GM19397 (cell line): ENCODE measurements at regions not wholly inside any gene's neighbourhood (a gene's known extent, or its start where the extent isn't known, plus 50 kb on each side); places are given as distances from the start of the nearest gene placed in this dataset.

Experiments
- ATAC-seq: cut with Tn5 transposase; IDR thresholded peaks from one replicate; pipeline ENCODE4 v1.9.1; 2021; ENCODE audit warnings: mild to moderate bottlenecking, moderate library complexity; ENCODE audit not compliant: unreplicated experiment

DNA sequence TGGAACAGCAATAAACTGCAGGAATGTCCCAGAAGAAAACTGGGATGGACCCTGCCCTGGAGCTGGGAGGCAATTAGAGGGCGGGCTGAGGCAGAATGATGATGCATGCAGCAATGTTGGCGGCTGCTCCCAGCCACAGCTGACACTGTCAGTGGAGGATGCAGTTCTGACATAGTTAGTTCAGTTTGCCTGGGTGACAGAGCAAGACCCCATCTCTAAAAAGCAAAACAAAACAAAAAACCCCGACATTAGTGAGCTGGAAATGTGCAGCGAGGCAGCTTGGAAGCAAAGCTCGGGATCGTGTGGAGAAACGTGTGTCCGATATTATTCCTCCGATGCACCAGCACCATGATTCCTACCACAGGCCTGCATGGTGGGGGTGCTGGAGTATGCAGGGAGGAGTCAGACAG, 110.1 kb upstream of the UQCRFS1 start:
- no peak for ATAC-seq

DNA sequence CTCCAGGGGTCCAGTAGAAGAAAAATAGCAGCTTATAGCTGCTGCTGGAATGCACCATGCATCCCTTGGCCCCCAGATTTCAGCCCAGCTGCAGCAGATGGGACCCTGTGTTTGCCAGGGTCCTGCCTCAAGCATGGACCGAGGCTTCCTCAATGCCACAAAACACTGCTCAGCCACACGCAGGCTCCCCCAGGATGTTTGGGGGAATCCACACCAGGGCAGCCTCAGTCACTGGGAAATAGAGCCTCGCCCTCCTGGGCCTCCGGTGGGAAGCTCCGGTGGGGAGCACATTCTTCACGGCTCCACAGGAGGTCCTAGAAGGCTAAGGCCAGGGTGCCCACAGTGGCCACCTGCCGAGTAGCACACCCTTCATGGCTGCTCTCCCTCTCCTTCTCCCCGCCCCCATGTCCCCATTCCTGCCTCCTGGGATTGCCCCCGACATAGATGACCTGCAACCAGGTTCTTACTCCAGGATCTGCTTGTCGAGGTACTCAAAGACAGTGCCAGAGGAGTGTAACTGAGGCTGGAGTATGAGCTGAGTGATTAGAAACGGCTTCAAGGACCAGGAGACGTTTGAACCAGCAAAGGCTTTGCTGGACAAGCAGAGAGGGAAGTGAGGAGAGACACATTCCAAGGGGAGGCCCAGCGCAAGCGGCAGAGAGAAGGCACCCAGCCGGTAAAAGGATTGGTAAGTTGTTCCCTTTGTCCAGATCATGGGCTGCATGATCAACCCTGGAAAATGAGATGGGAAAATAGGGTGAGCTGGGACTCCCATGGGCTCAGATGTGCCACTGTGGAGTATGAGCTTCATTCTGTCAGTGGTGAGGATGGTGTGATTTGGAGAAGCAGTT, 110.7 kb upstream of the UQCRFS1 start:
- no peak for ATAC-seq

DNA sequence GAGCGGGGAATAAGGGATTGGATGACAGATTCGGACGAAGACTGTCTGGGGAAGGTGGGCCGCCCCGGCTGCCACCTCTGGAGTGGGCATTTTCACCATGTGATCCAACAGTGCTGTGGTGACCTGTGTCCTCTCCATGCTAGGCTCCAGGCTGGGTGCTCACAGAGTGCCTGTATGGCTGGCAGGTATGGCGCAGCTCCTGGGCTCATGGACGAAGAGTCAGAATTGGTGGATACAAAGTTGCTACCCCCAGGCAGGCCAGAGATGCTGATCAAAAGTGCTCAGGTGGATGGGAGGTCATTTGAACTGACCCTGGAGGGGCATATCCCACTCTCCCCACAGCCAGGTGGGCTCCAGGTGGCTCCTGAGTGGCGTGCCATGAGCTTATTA, 111.3 kb upstream of the UQCRFS1 start:
- no peak for ATAC-seq

DNA sequence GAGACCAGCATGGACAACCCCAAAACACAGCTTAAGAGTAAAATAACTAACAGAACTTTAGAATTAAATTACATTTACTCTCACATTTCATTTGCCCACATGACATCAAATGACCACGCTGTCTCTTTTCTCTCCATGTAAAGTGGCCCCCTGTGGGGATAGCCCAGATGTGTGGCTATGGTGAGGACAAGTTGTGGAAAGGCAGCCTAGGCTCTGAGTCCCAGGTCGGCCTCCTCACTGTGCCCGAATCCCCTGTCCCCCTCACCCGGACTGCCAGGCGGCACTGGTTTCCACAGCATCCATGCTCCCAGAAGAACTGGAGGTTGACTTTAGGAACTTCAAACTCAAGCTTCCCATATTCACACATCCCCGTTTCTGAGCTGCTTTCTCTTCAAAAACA, 111.8 kb upstream of the UQCRFS1 start:
- no peak for ATAC-seq

DNA sequence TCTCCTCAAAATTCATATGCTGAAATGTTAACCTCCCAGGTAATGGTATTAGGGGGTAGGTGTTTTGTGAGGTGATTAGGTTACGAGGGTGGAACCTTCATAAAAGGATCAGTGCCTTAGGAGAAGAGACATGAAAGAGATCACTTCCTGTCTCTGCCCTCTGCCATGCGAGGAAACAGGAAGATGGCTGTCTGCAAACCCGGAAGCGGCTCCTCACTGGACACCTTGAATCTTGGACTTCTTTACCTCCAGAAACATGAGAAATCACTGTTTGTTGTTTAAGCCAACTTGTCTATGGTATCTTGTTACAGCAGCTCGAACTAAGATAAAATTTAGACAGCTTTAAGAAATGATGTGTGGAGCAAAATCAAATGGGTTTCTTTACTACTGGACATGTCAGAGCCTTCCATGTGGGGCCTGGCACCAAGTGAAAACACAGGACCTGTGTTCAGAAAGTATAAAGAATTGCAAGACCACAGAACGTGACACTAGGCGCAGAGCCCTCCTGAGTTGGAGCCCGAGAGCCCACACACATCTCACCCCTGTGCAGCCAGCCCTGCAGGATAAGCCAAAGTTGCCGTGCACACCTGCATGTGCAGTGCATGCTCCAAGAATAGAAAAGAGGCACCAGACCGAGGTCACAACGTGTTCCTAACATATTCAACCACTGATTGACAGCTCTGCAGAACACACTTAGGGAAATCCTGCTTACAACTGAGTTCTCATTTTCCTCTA, 112.5 kb upstream of the UQCRFS1 start:
- no peak for ATAC-seq

DNA sequence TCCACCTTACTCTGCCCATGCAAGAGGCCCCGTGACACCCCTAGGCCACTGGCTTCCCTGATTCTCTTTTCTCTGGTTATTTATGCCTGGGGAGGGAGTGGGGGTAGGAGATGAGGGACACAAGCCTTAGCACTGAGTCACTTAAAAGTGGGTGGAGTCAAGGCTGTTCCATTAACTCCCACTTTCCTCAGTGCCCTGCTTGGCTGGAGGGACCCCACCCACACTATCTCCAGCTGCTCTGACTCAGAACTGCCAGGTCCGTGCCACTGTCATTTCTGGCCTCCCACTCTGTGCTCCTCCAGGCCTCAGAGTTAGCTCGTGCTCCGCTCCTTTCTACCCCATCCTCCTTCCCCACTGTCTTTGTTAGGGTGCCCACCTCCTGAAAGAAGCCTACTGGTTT, 113.4 kb upstream of the UQCRFS1 start:
- ATAC-seq, result no peak

DNA sequence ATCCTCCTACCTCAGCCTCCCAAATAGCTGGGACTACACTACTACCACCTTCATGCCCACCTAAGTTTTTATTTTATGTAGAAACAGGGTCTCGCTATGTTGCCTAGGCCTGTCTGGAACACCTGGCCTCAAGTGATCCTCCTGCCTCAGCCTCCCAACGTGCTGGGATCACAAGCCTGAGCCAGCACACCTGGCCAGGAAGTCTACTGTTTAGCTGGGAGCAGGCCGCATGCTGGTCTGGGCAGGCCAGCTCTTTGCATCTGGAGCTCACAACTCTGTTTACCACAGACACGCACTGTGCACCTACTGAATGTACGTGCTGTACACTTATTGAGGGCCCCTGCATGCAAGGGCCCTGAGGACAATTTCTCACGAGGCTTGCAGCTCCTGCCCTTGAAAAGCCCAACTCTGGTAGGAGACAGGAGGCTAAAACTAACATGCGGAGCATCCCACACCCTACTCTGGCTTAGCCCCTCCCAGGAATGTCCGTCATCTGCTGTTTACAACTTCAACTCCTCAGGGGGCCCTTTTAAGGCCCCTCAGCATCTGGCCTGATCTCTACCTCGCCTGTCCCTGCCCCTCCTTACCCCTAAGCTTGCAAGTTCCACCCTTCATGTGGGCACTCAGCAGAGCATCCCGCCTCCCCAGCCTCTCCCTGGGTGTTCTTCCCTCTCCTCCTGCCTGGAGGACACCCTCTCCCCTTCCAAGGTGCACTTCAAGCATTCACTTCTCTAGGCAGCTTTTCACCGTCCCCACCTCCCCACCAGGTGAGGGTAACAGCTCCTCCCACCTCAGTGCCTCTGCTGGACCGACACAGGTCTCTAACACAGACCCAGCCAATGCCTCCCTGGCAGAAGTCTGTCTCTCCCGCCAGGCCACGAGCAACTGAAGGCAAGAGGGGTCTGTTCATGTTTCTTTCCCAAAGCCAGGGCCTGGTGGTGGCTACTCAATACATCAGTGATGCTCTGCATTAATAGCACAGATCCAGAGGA, 114.2 kb upstream of the UQCRFS1 start:
- ATAC-seq, result no peak

DNA sequence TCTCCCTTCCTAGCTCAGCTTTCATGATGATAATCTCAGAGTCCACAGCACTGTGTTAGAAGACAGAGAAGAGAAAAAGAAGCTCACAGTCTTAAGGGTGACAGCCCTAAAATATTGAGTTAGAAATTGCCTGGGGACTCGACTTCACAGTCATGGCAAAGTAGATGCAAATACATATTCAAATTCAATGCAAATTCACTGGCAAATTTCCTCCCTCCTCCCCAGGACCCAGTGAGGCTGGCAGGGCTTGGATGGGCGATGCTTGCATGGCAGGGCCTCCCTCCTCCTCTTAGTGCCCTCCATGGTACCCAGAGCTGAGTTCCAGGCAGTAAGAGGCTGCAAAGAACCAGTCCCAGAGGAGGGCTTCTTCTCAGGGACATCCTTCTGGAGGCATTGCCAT, 115.6 kb upstream of the UQCRFS1 start:
- ATAC-seq, result no peak

DNA sequence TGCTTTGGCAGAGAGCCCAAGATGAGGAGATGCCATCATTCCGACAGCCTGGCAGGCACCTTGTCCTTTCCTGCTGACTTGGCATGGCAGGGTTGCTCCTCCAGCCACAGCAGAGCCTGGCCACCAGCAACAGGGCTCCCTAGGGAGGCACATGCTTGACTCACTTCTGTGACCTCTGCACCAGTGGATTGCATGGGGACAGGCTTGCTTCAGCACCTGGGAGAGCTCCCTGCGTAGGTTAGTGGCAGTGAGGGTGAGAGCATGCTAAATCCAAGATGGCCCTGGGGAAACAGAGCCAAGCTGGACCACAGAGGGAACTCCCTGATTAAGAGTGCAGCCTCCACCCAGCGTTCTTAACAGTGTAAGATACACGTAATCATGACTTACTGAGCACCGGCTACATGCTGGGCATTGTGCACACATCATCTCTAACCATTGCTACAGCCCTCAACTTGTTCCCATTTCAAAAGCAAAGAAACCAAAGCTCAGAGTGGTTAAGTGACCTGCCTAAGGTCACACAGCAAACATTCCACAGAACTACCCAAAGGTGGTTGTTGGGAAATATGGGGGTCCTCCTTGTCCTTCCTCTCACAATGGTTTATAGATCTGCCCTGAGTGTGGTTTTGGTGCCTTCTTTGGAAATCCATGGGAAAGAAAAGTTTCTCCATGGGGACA, 116.6 kb upstream of the UQCRFS1 start:
- ATAC-seq, result no peak

DNA sequence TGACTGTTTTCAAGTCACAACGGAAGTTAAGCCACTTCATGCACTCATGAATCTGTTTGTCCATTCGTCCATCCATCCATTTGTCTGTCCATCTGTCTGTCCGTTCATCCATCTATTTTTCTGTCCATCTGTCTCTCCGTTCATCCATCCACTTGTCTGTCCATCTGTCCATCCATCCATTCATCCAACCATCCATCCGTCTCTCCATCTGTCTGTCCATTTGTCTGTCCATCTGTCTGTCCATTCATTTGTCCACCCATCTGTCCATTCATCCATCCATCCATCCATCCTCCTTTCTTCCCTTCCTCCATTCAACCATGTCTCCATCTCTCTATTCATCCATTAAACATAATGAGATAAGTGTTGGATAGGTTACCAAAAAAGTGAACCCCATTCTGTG, 123.5 kb upstream of the UQCRFS1 start:
- no peak for ATAC-seq

DNA sequence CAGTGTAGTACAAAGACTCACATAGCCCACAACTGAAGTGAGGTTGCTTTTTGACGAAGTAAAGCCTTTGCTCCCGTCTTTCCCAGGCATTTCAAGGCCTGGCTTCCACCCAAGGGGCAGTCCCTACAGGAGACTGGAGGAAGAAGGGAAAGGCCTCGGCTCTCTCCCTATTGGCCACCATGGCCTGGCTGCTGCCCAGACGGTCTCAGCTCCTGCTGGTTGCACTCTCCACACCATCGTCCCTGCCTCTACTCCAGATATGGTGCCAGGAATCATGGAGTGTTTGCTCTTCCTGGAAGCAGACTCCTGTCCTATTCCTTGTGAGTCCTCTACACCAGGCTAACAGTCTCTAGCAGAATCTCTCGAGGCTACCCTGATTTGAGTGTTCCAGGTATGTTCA, 124.1 kb upstream of the UQCRFS1 start:
- ATAC-seq, result no peak

DNA sequence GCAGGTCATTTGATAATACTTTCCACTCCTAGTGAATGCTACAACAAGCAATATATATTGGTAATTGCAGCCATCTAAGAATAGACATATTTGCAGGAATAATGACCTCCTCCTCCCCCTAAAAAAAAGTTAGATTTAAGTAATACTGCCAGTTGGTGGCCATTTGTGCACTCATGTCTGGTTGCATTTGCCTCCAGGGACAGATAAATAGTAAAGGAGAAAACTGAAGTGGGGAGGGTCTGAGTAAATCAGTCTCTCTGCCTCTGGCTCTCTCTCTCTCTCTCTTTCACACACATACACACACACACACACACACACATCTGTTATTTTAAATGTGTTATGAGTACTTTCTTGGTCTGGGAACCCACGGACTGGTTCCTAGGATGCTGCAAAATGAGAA, 125.5 kb upstream of the UQCRFS1 start:
- no peak for ATAC-seq

DNA sequence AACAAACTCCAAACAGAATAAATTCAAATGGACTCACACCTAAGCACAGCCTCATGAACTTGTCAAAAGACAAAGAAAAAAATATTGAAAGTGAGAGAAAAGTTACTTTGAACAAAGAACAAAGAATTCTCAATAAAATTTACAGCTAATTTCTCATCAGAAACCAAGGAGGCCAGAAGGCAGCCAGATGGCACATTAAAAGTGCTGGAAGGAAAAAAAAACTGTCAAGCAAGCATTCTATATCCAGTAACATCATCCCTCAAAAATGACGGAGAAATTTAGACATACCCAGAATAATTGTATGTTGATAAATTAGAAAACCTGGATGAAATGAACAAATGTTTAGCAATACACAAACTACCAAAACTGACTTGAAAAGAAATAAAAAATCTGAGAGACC, 129.8 kb upstream of the UQCRFS1 start:
- ATAC-seq, result no peak

DNA sequence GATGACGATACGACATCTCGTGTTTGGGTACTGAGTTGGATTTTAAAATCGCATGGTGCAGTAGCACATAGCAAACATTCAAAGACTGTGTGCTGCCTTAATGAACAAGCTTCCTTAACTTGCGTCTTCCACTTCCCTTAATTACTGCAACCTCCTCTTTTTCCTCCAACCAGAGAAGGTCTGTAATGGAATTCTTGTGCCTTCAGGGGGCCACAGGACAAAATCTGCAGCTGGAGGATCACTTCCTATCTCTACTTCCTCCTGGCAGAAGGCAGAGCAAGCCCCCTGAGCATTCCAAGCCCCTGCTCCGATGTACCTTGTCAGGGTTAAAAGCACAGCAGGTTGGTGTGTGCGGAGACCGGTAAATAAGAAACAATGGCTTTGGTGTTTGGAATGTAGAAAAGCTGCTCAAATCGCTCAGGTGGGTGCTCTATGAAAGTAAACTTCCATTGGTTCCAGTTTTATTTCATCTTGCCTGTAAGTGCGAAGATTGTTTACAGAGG, 151.3 kb upstream of the UQCRFS1 start:
- no peak for ATAC-seq

DNA sequence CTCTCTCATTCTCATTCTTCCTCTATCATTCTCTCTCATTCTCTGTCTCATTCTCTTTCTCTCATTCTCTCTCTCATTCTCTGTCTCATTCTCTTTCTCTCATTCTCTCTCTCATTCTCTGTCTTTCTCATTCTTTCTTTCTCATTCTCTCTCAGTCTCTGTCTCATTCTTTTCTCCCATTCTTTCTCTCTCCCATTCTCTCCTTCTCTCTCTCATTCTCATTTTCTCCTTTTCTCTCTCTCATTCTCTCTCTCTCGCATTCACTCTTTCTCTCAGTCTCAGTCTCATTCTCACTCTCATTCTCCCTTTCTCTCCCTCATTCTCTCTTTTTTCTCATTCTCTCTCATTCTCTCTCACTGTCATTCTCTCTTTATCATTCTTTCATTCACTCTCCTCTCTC, 152.0 kb upstream of the UQCRFS1 start:
- no peak for ATAC-seq

DNA sequence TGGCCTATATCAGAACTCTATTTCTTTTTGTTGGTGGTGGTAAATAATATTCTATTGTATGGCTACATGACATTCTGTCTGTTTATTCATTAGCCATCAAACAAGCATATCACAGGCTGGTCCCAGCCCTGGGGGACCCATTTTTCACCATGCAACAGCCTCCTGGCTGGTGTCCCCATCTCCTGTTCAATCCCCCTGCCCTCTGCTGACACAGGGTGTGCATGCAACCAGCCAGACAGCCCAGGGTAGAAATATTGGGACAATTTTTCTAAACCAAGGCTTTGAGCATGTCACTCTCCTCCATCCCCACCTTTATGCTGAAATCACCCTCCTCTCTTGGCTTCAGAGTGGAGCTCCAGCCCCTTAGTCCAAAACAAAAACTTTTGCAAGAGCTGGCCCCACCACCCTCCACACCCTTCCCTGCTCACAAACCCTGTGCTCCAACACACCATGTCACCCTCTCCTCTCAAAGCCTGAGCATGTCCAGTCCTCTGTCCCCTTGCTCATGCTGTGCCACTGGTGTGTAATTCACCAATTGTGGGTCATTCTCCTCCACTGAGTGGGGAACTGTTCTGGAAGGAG, 153.0 kb upstream of the UQCRFS1 start:
- no peak for ATAC-seq

DNA sequence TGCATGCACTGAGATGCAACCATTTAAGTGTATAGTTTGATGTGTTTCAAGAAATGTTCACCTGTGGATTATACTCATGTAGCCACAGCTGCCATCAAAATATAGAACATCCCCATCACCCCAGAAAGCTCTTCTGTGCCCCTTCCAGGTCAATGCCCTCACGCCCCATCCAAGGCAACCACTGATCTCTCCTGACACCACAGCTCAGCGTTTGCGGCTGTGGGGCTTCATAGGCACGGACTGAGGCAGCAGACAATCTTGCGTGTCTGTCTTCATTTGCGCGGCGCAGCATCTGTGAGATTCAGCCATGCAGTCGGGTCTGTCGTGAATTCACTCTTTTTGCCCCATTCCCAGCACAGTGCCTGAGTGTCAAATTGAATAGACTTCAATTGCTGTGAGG, 153.8 kb upstream of the UQCRFS1 start:
- ATAC-seq, result no peak

DNA sequence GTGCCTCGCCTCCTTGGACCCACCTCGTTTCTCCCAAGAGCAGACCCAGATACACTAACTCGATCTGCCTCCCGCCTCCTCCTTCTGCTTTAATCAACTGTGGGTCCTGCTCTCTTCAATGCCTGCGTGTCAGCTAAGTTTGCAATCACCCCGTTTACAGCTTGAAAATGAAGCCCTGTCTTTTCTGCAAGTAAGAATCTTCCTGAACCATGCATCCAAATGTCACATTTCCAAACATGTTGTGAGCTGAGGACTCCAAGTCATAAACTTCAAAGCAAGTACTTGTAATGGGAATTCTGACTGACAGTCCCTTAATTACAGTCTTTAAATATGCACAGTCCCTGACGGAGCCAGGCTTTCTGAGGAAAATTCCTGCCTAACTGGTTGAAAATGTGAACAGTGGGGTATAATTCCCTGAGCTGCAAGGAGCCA, 154.9 kb upstream of the UQCRFS1 start:
- ATAC-seq, result no peak

DNA sequence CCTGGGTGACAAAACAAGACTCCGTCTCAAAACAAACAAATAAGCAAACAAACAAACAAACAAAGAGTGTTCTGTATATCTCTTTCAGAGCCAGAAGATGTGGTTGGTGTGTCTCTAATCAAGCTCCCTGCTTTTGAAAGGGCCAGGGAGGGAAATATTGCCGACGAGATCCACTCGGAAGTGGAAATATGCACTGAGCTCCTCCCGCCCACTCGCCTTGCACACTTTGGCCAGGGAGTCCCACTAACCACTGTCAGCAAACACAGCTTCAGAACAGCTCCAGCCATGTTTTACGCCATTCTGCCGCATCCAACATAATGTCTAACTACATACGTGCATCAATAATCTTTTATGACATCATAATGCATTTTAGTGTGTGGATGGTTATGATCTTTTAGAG, 155.5 kb upstream of the VSTM2B start:
- ATAC-seq, result no peak
